ENCODE measurements at regions not wholly inside any gene's neighbourhood (a gene's known extent, or its start where the extent isn't known, plus 50 kb on each side); places are given as distances from the start of the nearest gene placed in this dataset.
A peak's percentile ranks its signal among the peaks of the same experiment; 100 is the strongest.

DNA sequence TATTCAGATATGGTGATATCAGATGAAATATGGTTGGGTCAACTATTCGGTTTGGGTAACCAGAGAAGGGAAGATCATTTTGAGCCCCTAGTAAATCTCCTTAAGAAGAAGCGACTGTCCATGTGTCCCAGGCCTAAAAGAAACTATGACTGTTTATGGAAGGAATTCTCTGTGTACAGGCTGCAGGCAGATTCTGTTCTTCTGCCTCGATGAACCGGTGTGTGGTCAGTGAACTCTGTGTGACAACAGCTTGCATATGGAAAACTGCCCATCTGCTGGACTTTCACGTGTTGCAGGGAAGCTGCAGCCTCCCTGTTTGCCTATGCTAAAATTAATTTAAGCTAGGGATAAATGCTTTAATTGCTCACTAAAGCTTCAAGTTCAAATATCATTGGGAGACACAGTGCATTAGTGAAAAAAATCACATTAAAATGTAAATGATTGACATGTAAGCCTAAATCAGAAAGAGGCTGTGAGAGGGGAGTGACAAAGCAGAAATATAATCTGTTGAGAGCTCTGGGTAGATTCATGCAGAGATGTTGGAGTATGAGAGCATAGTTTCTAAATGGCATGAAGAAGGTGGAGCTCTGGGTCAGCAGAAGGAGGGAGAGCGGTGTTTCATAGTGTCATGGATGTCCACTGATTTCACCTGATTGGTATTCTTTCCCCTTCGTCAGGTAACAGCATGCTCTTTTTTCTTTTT lies 65.4 kb upstream of the PFN2 start:
- peak; percentile 76 for DNase-seq (ENCODE audit: low read depth)

DNA sequence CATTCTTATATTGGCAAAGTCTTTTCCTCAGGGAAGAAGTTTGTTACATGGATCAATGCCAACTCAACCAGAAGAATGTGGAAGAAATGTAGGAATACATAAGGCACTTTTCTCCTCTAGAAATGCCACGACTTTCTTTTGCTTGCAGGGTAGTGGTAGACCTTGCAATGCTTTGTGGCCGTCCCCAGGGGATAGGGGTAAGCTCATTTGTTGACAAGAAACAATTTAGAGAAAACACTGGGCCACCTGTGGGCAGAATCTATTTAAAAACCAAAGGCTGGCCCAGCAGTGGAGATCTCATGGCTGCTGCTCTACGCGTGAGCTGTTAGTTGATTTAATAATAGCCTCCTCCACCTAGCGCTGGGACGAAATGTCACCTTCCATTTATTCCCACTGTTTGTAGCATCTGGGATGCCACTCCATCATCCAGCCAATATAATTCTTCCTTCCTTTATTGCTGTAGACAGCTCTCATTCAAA lies 64.6 kb upstream of the PFN2 start:
- DNase-seq (ENCODE audit: low read depth), result peak; percentile 84

DNA sequence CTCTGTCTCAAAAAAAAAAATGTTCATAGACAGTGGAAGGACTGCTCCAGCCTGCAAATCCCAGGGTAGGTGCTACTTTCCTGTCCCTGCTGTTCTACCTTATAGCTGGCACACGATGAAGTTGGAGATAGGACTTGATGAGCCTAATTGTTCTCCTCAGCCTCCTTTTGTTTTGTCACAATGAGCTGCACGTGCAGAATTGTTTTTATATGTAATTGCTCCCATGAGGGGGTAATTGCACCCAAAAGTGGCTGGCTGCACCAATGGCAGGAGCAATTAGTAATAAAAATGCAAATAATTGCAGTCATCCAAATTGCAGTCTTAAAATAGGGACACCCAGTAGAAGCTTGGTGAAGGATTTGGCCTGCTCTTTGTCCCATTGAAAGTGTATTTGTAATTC lies 63.0 kb upstream of the PFN2 start:
- DNase-seq (ENCODE audit: low read depth), result no peak

DNA sequence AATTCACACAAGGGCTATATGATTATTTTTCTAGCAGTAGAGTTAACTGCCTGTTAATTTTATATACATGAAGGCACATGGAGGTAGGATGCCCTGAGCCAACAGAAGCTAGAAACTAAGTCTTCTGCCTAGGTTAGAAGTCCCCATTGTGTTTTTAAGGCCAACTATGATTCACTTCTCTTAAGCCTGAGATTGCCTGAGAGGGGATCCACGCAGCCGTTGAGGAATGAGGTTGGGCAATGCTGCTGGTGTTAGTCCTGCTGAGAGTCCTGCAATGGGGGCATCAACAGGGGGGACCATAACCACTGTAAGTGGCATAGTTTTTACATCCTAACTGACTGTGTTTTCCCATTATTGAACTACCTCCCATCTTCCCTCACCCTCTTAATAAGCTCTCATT lies 60.1 kb upstream of the PFN2 start:
- no peak for DNase-seq (ENCODE audit: low read depth)

DNA sequence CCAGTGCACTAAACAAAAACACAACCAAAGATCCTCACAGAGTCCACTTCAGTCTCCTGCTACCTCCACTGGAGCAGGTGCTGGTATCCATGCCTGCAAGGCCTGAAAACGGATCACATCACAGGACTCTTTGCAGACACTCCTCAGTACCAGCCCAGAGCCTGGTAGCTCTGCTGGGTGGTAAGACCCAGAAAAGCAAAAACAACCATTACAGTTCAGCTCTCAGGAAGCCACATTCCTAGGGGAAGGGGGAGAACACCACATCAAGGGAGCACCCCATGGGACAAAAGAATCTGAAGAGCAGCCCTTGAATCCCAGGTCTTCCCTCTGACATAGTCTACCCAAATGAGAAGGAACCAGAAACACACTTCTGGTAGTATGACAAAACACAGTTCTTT lies 52.5 kb upstream of the PFN2 start:
- DNase-seq (ENCODE audit: low read depth), result no peak

DNA sequence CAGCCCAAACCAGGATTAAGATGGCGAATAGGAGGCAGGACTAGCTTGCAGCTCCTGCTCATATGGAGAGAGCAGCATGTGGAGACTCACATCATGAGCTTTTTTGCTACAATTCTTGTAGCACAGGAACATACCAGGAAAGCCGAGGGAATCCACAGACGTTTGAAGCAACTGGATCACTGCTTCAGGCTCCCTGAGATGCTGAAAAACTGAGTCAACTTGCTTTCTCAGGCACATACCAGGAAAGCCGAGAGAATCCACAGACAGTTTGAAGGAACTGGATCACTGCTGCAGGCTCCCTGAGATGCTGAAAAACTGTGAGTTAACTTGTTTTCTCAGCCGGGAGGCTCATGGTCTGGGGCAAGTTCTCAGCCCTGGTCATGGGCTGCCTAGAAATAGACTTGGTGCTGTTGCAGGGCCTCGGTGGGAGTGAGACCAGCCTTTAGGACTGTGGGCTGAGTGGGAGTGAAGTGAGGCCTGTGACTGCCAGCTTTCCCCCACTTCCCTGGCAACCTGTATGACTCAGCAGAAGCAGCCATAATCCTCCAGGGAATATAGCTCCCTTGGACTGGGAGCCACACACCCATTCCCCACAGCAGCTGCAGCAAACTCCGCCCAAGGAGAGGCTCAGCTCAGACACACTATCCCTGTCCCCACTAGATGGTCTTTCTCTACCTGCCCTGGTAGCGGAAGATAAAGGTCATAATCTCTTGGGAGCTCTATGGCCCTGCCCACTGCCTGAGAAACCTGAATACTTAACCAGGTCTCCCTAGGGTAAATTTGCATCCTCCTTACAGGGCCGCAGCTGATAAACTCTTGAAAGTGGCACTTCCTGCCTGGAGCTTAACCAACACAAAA lies 51.9 kb upstream of the PFN2 start:
- peak; percentile 62 for DNase-seq (ENCODE audit: low read depth)

DNA sequence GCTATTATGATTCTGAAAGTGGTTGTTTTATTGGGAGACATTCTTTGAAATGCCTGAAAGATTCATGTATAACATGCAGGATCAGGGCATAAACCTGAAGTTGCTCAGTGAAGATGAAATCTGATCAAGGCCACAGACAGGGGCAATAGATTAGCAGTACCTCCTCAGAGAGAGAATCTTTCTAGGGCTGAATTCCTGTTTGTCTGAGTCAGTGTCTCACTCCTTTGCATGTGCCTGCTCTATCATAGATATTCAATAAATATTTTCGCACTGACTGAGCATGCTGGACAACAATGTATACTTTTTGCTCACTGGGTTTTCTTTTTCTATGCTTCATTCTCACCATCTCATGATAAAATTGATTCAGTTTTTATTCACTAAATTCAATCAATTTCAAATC lies 49.8 kb upstream of the PFN2 start:
- no peak for DNase-seq (ENCODE audit: low read depth)

All from myocyte (in vitro differentiated cells).